ENCODE measurements at regions not wholly inside any gene's neighbourhood (a gene's known extent, or its start where the extent isn't known, plus 50 kb on each side); places are given as distances from the start of the nearest gene placed in this dataset.

DNA sequence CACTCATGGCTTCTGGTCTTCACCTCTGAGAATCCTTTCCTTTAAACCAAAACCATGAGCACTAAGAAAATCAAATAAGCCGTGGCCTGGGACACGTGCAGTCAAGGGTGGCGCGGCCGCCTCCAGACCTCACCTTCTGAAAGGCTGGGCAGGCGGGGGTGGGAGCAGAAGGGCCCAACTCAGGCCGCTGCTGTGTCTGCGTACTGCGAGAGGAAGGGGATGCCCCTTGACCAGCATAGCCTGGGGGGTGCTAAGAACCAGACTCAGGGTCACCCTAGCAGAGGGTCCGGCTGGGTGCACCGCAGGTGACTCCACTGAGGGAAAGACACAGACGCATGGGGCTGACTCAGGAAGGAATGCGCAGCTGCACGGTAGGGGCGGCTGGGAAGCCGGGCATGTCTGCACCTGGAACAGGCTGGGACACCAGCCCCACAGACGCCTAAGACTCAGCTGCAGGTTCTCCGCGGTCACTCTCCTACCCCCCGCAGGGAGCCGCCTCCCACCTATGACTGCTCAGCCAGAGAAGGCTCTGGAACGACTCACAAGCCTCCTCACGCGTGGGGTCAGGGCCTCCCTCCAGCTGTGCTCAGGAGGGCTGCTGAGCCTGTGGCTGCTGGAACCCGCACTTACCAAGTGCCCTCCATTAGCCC, 432.4 kb upstream of the MYT1L start:
- Histone ChIP-seq H3K9ac (ENCODE audit: low read length) (no peak overlapping the region), H3K9me3 (ENCODE audit: low read length) (no peaks in the 10 kb centered on the region), H3K27ac (ENCODE audit: low read depth, low read length, poor library complexity, severe bottlenecking) (no peak overlapping the region), H3K4me3 (ENCODE audit: low read depth, low read length, poor library complexity, severe bottlenecking) (no peak overlapping the region), H3F3A (ENCODE audit: insufficient read depth, low read length) (no peaks in the 10 kb centered on the region), H3K4me2 (ENCODE audit: low read length) (no peak overlapping the region), H3K79me2 (ENCODE audit: insufficient read depth, low read length) (no peaks in the 10 kb centered on the region), H4K20me1 (ENCODE audit: insufficient read depth, low read length) (no peaks in the 10 kb centered on the region), H2AFZ (ENCODE audit: low read length) (no peak overlapping the region), H3K4me1 (ENCODE audit: insufficient read depth, low read length, severe bottlenecking) (no peaks in the 10 kb centered on the region), H3K36me3 (ENCODE audit: insufficient read depth, low read length) (no peaks in the 10 kb centered on the region), H3K27me3 (ENCODE audit: insufficient read depth, low read length) (no peaks in the 10 kb centered on the region; the same call in 1 of the 2 replicates), H3K9me2 (ENCODE audit: low read depth, low read length) (no peaks in the 10 kb centered on the region)
- TF ChIP-seq EZH2 (IDR thresholded peaks at IDR 0.05; ENCODE audit: borderline replicate concordance, low read length) = no peak
- TF ChIP-seq CTCF (IDR thresholded peaks at IDR 0.05; ENCODE audit: low read length) = no peak

- no peaks in the 10 kb centered on the region for H3K4me1 ChIP-seq (ENCODE audit: insufficient read depth, low read length, severe bottlenecking)
- no peaks in the 10 kb centered on the region for H3K36me3 ChIP-seq (ENCODE audit: insufficient read depth, low read length)
- no peaks in the 10 kb centered on the region for H3K9me3 ChIP-seq (ENCODE audit: low read length)
- H3K9ac ChIP-seq (ENCODE audit: low read length) = no peak overlapping the region
- no peak overlapping the region for H2AFZ ChIP-seq (ENCODE audit: low read length)
- no peaks in the 10 kb centered on the region for H4K20me1 ChIP-seq (ENCODE audit: insufficient read depth, low read length)
- TF ChIP-seq EZH2 (IDR thresholded peaks at IDR 0.05; ENCODE audit: borderline replicate concordance, low read length) (no peak), CTCF (IDR thresholded peaks at IDR 0.05; ENCODE audit: low read length) (no peak)
- H3K27ac ChIP-seq (ENCODE audit: low read depth, low read length, poor library complexity, severe bottlenecking) = no peak overlapping the region
- H3K9me2 ChIP-seq (ENCODE audit: low read depth, low read length) = no peaks in the 10 kb centered on the region
- H3K27me3 ChIP-seq (ENCODE audit: insufficient read depth, low read length) = no peaks in the 10 kb centered on the region; the same call in 1 of the 2 replicates
- no peak overlapping the region for H3K4me3 ChIP-seq (ENCODE audit: low read depth, low read length, poor library complexity, severe bottlenecking)
- H3F3A ChIP-seq (ENCODE audit: insufficient read depth, low read length) = no peaks in the 10 kb centered on the region
- H3K4me2 ChIP-seq (ENCODE audit: low read length) = no peak overlapping the region
- H3K79me2 ChIP-seq (ENCODE audit: insufficient read depth, low read length) = no peaks in the 10 kb centered on the region
These were observed 431.8 kb upstream of the MYT1L start for GRCh38 chr2:2762913-2763312.

DNA sequence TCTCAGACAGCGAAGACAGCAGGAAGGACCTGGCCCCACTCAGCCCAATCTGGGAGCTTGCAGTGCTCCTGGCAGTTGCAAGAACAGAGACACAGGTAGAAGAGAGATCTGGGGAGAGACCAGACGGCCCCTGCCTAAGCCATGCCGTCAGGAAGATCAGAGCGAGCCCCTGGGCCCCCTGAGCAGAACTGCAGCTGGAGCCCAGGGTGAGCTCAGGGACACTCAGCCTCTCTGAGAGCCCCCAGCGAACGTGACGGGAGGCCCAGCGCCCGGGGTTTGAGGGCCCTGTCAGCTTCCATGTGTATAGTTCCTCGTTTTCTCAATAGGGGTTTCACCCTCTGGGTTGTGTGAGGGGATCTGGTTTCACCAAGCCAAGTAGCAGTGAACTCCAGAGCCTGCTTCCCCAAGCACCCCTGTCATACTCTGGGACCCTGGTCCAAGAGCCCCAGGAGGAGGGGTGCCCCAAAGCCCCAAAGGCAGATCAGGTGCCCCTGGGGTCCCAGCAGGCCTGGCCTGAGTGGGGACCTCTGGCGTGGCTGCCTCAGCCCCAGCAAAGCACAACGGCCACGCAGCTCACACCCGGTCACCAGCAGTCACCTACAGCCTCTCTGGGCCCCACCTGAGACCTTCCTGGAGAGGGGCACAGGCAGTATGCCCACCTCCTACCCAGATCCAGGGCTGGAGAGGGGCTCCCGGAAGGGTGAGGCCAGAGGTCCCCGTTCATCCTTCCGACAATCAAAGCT, 431.3 kb upstream of the MYT1L start:
- Histone ChIP-seq H3K9ac (ENCODE audit: low read length) (no peak overlapping the region), H3K27me3 (ENCODE audit: insufficient read depth, low read length) (no peaks in the 10 kb centered on the region; the same call in 1 of the 2 replicates), H3F3A (ENCODE audit: insufficient read depth, low read length) (no peaks in the 10 kb centered on the region), H3K27ac (ENCODE audit: low read depth, low read length, poor library complexity, severe bottlenecking) (no peak overlapping the region), H4K20me1 (ENCODE audit: insufficient read depth, low read length) (no peaks in the 10 kb centered on the region), H2AFZ (ENCODE audit: low read length) (no peak overlapping the region), H3K4me2 (ENCODE audit: low read length) (no peak overlapping the region), H3K9me2 (ENCODE audit: low read depth, low read length) (no peaks in the 10 kb centered on the region), H3K4me1 (ENCODE audit: insufficient read depth, low read length, severe bottlenecking) (no peaks in the 10 kb centered on the region), H3K36me3 (ENCODE audit: insufficient read depth, low read length) (no peaks in the 10 kb centered on the region), H3K4me3 (ENCODE audit: low read depth, low read length, poor library complexity, severe bottlenecking) (no peak overlapping the region), H3K9me3 (ENCODE audit: low read length) (no peaks in the 10 kb centered on the region), H3K79me2 (ENCODE audit: insufficient read depth, low read length) (no peaks in the 10 kb centered on the region)
- TF ChIP-seq EZH2 (IDR thresholded peaks at IDR 0.05; ENCODE audit: borderline replicate concordance, low read length) (no peak), CTCF (IDR thresholded peaks at IDR 0.05; ENCODE audit: low read length) (no peak)
